DMS153 (cell line): ENCODE measurements at regions not wholly inside any gene's neighbourhood (a gene's known extent, or its start where the extent isn't known, plus 50 kb on each side); places are given as distances from the start of the nearest gene placed in this dataset.
"Not testable (repeated sequence)": the region's sequence is repeated elsewhere in the genome, so short reads cannot be mapped to it uniquely, and the experiment has no call there.

Source experiments
- DNase-seq: peaks from one replicate; lab custom pipeline; 2025; lab: John Stamatoyannopoulos, UW

DNA sequence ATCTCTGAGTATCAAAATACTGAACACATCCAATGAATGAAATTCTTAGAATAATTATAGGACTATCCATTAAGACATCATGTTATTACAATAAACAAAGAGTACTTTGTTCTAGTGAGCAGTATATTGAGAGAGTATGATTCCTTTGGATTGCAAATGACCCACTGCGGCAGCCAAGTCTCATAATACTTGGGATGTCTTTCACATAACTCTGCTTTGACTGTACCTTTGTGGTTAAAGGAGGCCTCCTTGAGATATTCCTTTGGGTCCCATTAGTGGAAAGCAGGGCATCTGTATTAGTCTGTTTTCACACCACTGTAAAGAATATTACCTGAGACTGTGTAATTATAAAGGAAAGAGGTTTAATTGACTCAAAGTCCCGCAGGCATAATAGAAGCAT, 593.8 kb downstream of the TRHDE start:
- no peak for DNase-seq

DNA sequence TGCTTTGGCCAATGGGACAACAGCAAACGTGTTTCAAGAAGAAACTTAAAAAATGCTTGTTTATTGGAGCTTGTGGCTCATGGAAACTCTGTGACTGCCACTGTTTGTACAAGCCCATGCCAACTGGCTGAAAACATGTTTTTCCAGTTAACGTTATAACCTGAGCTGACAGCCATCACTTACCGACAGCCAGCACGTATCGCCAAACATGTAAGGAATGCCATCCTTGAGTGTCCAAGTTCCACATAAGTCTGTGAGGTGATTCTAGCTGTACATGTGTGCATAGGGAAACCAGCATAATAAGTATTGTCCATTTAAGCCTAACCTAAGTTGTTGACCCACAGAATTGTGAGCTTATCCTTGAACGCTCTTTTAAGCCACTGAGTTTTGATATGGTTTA, 596.9 kb downstream of the TRHDE start:
- no peak for DNase-seq

DNA sequence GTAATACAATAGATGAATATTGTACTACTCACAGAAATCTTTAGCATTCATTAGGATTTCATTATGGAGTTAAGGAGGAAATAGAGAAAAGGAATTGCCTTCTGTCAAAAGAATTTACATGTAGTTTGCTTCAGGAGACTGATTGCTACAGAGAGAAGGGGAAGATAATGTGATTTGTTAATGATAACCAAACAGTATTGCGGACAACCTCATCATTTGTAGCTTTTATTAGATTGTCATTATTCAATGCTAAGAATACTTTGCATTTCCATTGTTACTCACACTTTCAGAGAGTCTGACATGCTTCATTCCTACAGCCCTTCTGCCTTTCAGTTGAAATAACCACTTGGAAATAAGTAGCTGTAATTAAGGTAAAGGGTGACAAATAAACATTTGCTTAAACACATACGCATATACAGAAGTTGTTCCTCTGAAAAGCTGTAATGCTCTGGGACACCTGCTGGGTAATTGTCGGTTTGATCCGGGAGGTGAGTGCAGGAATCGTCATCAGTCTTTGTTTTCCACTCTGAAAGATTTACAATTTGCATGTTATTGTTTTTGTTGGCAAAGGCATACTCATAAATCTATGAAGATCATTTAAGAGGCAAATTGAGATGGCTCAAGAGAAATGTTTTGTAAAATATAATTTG, 600.2 kb downstream of the TRHDE start:
- DNase-seq: peak; percentile 27

DNA sequence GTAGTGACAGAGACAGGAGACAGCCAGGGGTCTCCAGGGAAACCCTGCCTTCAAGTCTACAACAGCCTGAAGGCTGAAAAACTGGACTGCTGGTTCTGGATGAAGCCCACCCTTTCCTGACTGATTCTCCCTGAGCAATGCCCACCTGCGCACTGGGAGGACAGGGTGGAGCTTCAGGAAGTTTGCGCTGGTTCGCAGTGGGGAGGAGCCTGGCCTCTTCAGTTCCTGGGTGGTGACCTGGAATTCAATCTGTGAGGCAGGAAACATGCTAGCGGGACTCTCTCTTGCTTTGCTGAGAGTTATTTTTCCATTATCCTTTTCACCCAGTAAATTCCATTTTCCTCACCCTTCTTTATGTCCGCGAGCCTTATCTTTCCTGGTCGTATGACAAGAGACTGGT, 600.8 kb downstream of the TRHDE start:
- no peak for DNase-seq

DNA sequence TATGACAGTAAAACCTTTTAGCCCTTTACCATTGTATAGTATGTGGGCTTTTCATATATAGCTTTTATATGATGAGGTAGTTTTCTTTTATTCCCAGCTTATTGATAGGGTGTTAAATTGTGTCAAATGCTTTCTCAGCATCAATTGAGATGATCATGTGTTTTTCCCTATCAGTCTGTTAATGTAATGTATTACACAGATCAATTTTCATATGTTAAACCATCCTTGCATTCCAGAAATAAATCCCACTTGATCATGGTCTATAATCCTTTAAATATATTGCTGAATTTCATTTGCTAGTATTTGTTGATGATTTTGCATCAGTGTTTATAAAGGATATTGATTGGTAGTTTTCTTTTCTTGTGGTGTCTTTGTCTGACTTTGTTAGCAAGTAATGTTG, 603.9 kb downstream of the TRHDE start:
- DNase-seq: no peak

DNA sequence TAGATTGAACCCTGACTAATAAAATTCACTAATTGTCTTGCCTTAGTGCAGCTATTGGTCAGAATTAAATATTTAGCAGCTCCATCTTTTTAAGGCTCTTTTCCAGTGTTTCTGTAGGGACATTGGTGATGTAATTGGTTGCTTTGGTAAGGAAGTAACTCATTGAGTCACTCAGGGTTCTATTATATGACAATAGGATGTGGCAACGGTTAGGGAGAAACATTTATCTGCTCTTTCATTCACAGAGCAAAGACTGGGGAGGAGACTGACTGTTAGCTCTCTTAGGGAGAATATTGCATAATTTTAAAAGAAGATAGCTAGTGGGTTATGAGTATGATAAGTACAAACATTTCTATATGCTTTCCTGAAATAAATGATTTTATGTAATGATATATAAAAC, 616.5 kb downstream of the TRHDE start:
- DNase-seq: no peak

DNA sequence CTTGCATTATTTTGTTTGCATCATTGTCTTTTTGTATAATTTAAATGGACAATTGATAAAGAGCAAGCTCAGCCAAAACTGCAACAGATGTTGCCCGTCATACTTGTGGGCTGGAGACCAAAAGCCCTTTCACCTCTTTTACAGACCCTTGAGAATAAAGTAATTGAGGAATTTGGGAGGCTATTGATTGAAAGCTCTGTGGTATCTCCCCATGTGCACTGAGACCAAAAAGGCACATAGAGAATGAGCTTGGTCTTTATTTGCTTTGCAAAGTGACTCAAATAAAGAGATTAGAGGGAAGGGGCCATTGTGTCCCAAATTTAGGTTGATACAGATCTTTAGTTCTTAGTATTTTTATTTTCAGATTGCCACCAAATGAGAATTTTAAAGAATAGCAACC, 617.6 kb downstream of the TRHDE start:
- no peak for DNase-seq

DNA sequence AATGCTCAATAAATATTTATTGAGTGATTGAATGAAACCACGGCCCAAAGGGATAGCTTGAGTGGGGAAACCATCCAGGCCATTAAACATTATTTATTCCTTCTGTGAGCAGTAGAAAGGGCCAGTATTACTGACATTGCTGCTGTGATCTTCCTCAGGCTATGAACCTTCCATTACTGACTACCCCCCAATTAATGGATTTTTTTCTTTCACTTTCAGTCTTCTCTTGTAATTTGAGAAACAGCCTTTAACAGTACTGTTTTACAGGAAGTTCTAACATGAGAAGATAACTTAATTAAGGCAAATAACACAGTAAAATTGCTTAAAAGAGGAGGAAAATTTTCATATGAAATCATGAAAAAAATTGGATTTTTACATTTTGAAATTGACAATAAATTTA, 629.5 kb downstream of the TRHDE start:
- no peak for DNase-seq

DNA sequence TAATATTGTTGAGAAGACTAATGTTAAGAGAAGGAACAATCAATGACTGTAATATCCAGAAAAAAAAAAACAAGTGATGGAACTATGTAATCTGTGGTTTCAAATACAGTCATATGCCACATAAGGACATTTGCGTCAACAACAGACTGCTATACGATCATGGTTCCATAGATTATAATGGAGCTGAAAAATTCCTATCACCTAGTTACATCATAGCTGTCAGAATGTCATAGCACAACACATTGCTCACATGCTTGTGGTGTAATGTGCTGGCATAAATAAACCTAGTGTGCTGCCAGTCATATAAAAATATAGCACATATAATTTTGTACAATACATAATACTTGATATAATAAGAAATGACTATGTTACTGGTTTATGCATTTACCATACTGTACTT, 653.5 kb downstream of the TRHDE start:
- no peak for DNase-seq

DNA sequence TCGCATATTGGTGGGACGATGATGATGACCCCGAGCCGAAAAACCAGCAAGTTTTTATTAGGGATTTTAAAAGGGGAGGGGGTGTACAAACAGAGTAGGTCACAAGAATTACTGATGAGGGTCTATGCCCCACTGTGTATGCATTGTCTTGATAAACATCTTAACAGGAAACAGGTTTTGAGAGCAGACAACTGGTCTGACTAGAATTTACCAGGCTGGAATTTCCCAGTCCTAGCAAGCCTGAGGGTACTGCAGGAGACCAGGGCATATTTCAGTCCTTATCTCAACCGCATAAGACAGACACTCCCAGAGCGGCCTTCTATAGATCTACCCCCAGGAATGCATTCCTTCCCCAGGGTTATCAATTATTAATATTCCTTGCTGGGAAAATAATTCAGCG, 659.7 kb downstream of the TRHDE start:
- DNase-seq: not testable (repeated sequence)

DNA sequence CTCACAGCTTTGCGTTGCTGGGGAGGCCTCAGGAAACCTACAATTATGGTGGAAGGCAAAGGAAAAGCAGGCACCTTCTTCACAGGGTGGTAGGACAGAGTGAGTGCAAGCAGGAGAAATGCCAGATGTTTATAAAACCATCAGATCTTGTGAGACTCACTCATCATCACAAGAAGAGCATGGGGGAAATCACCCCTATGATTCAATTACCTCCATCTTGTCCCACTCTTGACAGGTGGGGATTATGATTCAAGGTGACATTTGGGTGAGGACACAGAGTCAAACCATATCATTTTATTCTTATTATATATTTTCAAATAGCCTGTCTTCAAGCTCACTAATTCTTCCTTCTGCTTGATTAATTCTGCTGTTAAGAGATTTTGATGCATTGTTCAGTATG, 665.3 kb downstream of the TRHDE start:
- DNase-seq: no peak

DNA sequence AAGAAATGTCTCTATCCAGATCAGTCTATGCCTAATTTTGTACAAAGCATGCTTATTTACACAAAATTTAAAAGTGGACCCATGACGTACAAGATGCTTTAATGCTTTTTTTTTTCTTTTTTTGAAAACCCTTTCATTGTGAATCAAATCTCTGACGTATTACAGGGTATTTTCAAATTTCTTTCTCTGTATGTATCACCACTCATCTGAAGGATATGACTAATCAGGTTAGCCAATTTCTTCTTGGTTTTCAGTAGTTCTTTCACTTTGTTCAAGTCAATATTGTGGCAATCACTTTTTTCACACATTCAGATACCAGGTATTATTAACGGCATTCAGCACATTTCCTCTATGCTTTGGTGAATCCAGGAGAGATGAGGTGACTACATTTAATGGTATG, 685.3 kb downstream of the TRHDE start:
- no peak for DNase-seq

DNA sequence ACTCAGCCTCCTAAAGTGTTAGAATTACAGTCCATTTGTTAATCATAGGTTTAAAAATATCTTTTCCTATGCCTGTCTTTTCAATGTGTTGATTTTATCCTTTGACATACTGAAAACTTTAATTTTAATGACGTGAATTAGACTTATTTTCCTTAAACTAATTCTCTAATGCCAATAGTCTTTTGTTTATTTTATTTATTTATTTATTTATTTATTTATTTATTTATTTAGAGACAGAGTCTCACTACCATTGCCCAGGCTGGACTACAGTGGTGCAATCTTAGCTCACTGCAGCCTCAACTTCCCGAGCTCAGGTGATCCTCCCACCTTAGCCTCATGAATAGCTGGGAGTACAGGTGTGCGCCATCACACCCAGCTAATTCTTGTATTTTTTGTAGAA, 694.5 kb downstream of the TRHDE start:
- DNase-seq: no peak

DNA sequence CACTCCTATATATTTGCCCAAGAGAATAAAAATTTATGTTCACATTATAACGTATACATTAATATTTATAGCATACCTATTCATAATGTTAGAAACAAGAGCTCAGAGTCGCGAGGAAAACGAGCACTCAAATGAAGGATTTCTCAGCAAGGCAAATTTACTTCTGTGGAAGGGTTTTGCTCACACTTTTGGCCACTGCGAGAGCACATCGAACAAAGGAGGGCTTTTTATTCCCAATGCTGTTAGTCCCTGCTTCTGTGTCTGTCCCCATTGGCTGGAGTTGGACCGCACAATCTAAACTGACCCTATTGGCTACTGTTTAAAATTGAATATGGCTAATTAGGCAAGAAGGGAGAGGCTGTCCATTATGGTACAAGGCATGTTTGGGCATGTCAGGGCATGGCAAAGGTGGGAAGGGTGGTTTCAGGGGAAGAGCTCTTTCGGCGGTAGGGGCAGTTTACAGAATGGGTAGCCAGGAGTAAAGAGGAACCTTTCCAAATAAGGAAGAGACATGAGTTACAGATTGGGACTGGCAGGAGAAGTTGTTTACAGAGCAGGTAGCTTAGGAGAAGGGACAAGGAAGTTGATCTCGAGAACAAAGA, 702.9 kb downstream of the TRHDE start:
- DNase-seq: no peak

DNA sequence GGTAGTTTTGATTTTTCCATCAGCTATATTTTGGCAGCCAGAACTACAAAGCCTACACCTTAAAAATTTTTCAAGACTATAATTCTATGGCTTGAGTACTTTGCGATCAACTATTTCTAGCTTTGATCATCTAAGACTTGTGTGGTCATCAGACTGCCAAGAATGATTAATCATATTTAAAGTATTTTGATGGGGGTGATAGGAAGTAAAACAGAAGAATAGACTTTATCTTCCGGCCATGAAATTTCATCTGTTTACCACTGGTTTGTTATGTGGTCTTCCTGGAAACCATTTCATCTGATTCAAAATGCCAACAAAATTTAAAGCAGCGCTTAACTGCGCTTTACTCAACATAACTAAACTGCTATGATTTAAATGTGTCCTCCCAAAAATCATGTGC, 706.8 kb downstream of the TRHDE start:
- no peak for DNase-seq

DNA sequence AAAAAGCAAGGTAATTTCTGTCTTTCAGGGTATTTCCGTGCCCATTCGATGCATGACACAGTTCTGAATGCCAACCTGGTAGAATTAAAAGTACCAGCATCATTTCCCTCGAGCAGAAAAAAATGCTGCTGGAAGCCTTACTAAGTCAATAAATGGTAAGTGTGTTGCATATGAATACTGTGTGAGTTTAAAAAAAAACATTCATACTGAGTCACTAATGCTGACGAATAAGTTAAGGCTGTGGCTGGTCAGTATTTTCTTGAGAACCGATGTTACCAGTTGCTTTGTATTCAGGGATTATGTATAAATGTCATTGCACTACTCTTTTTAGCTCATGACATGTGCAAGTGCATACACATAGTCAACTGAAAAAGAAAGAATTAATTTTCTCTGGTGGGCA, 710.2 kb downstream of the TRHDE start:
- no peak for DNase-seq

DNA sequence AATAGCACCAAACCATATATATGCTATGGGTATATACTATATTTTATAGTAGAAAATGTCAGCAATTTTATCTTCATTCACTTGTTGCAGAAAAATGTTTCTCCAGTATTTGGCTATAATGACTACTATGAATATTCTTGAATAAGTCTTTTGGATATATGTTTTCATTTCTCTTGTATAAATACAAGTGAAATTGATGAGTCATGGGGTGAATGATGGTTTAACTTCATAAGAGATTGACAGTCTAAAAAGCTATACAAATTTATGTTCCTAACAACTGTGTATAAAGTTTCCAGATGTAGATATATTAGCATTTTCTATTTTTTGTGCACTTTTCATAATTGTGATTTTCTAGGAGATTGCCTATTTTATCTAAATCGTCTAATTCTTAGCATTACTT, 714.8 kb downstream of the TRHDE start:
- no peak for DNase-seq

DNA sequence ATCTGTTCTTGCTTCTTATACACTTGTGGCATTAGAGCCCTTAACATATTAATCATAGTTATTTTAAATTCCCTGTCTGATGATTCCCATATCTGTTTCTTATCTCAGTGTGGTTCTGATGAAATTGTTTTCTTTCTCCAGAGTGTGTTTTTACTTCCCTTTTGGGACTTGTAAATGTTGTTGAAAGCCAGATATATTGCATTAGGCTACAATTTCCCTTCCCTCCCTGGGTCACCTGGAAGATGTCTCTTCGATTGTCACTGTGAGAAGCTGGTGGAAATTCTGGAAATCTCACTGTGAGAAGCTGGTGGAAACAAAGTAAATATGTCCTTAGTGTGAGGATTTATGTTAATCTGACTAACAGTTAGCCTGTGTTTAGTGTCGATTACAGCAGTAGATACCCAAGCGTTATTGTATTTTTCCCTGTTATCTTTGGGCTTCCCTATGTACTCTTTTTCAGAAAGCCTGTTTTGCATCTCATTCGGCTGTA, 717.3 kb downstream of the TRHDE start:
- no peak for DNase-seq

DNA sequence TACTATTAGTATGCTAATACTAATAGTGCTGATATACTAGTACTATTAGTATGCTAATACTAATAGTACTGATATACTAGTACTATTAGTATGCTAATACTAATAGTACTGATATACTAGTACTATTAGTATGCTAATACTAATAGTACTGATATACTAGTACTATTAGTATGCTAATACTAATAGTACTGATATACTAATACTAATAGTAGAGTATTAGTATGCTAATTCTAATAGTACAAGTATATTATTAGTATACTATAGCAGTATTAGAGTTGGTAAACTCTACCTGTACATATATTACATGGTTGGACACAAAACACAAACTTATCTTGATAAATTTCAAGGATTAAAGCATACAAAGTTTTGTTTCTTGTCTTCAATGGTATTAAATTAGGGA, 722.9 kb downstream of the TRHDE start:
- DNase-seq: not testable (repeated sequence)

DNA sequence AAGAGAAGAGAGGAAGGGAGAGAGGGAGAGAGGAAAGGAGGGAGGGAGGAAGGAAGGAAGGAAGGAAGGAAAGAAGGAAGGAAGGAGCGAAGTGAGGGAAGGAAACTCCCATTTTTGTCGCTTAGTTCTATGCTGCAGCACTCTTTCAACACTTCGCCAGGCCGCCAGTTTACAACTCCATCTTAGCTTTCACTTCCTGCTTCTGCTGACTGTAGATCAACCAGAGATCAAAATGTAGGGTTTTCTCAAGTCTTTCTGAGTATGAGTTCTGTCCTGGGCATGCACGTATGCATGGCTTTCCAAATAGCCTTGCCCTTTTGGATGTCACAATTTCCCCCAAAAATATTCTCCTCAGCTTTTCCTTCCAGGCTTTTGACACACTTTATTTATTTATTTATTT, 723.4 kb downstream of the TRHDE start:
- DNase-seq: no peak

DNA sequence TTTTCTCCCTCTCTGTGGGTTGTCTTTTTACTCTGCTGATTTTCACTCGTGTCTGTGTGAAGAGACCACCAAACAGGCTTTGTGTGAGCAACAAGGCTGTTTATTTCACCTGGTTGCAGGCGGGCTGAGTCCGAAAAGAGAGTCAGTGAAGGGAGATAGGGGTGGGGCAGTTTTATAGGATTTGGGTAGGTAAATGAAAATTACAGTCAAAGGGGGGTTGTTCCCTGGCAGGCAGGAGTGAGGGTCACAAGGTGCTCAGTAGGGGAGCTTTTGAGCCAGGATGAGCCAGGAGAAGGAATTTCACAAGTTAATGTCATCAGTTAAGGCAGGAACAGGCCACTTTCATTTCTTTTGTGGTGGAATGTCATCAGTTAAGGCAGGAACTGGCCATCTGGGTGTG, 729.6 kb downstream of the TRHDE start:
- DNase-seq: not testable (repeated sequence)

DNA sequence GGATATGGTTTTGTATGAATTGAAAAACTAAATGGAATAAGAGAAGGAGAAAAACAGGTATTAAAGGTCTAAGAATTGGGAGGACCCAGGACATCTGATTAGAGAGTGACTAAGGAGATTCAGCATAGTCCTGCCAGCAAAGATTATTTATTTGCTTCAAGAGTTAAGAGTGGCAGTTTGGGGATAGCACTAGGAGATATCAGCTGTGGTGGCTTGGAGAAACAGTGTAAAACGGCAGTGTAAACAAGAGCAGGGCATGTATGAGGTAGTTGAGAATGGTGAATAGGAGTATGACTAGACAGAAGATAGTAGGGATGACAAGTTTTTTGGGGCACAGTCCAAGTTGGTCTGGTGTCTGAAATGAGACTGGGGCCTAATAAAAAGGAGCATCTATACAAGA, 730.3 kb downstream of the TRHDE start:
- not testable (repeated sequence) for DNase-seq

DNA sequence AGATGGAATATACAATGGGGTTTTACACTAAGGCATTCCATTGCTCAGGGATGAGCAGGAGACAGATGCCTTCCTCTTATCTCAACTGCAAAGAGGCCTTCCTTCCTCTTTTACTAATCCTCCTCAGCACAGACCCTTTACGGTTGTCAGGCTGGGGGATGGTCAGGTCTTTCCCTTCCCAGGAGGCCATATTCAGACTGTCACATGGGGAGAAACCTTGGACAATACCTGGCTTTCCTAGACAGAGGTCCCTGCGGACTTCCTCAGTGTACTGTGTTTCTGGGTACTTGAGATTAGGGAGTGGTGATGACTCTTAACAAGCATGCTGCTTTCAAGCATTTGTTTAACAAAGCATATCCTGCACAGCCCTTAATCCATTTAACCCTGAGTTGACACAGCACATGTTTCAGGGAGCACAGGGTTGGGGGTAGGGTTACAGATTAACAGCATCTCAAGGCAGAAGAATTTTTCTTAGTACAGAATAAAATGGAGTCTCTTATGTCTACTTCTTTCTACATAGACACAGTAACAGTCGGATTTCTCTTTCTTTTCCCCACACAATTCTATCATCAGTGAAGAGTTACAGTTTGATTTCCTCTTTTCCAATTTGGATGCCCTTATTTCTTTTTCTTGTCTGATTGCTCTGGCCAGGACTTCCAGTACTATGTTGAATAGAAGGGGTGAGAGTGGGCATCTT, 737.1 kb downstream of the TRHDE start:
- peak; percentile 31 for DNase-seq

DNA sequence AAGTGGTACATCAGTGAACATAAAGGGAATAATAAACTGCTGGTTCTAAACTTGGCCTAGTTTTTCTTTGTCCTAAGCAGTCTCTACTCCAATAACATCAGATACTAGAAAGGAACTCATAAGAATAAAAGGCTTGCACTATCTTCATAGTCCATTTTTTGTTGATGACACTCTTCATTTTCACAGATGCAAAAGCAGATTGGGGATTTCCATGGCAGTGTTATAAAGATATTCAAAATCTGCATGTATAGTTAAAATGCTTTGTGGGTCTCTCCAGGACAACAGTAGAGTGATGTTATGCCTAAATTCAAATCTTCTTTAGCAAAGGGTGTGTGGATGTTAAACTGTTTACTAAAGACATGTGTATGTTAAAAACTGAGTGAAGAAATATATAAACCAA, 745.8 kb downstream of the TRHDE start:
- DNase-seq: no peak
